Vagina (tissue), 2 donors: ENCODE measurements at regions not wholly inside any gene's neighbourhood (a gene's known extent, or its start where the extent isn't known, plus 50 kb on each side); places are given as distances from the start of the nearest gene placed in this dataset.

Source experiments
- DNase-seq, 2 donors: peaks; one replicate each; pipeline ENCODE4 v3.0.0-alpha.2; 2017; ENCODE audit errors: extremely low spot score in 2 of 2
- H3K27ac ChIP-seq: fragments of 200-600 bp; sonication (generic); one replicate; pipeline ENCODE4 v1.5.1; 2019
- H3K27me3 ChIP-seq: fragments of 200-600 bp; sonication (generic); one replicate; pipeline ENCODE4 v1.5.1; 2019
- H3K36me3 ChIP-seq, 2 donors: fragments of 200-600 bp; sonication (generic); one replicate each; pipeline ENCODE4 v1.5.1; 2017 to 2019
- H3K4me1 ChIP-seq: fragments of 200-600 bp; sonication (generic); one replicate; pipeline ENCODE4 v1.5.1; 2019
- H3K4me3 ChIP-seq, 2 donors: fragments of 200-600 bp; sonication (generic); 1 replicate in 1 of 2; 2 replicates in 1 of 2; pipeline ENCODE4 v1.5.1; 2016 to 2019
- H3K9me3 ChIP-seq: fragments of 200-600 bp; sonication (generic); one replicate; pipeline ENCODE4 v1.5.1; 2019
- POLR2A ChIP-seq, 2 donors: fragments of 450-650 bp; IDR thresholded peaks; one replicate each; pipeline ENCODE4 v1.6.1; 2017; ENCODE audit warnings: antibody characterized with exemption in 2 of 2, mild to moderate bottlenecking in 2 of 2, moderate library complexity in 2 of 2
- POLR2AphosphoS5 ChIP-seq, 2 donors: sonication (generic); formaldehyde crosslinking; IDR thresholded peaks; one replicate each; pipeline ENCODE4 v1.9.0; 2017; ENCODE audit warnings: antibody characterized with exemption in 2 of 2, mild to moderate bottlenecking in 2 of 2, low read depth in 1 of 2; ENCODE audit not compliant: insufficient read depth in 1 of 2
- intact Hi-C: fragments of 100-400 bp; cut with DNase I; formaldehyde crosslinking; loops from one replicate; pipeline ENCODE4 v1.15.1; 2023
- TF ChIP-seq, protein P1 (sequence below), 3 experiments: fragments of 450-650 bp in 2 of 3; fragments of 200-600 bp in 1 of 3; sonication (generic) in 1 of 3; IDR thresholded peaks; one replicate each; pipeline ENCODE4 v1.5.1; 2017 to 2019; ENCODE audit warnings: antibody characterized with exemption in 3 of 3, mild to moderate bottlenecking in 2 of 3, moderate library complexity in 2 of 3

DNA sequence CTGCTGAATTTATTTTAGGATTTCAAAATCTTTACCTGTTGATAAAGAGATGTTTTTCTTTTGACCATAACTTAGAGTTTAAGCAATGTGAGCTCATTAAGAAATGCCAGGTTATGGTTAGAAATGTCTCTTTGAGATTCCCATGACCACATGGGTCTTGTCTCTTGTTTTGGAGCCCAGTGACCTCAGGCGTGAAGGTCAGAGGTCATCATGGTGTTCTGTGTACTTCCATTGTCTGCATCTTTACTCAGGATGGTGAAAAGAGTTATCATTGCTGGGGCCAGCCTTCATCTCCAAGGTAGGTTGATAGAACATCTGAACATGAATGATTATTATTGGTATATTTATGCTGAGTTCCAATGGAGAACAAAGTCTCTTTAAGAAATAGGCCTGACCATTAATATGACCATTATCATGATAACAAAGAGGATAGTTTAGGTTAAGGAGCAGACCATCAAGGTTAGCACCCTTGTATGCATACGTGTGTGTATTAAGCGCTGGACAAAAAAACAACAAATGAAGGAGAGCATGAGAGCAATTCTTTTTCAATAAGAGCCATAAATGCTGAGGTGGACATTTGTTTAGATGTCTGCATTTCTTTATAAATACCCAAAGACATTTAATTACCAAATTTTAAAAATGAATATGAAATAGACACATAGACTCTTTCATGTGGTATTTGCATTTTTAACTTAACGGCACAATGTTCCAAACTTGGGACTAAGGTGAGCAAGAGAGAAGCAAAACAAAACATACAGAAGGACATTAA, 120.6 kb upstream of the PAQR3 start:
- H3K4me1 ChIP-seq, result no peaks in the 10 kb centered on the region
- DNase-seq, result no peak
- intact Hi-C loops, result no loop called here
- no peaks in the 10 kb centered on the region for H3K27me3 ChIP-seq
- no peaks in the 10 kb centered on the region for H3K9me3 ChIP-seq
- TF ChIP-seq POLR2AphosphoS5 (IDR thresholded peaks at IDR 0.05; ENCODE audit: insufficient read depth in 1 of 2, low read depth in 1 of 2) (no peak), POLR2A (IDR thresholded peaks at IDR 0.05) (no peak)
- TF ChIP-seq, protein P1, sequence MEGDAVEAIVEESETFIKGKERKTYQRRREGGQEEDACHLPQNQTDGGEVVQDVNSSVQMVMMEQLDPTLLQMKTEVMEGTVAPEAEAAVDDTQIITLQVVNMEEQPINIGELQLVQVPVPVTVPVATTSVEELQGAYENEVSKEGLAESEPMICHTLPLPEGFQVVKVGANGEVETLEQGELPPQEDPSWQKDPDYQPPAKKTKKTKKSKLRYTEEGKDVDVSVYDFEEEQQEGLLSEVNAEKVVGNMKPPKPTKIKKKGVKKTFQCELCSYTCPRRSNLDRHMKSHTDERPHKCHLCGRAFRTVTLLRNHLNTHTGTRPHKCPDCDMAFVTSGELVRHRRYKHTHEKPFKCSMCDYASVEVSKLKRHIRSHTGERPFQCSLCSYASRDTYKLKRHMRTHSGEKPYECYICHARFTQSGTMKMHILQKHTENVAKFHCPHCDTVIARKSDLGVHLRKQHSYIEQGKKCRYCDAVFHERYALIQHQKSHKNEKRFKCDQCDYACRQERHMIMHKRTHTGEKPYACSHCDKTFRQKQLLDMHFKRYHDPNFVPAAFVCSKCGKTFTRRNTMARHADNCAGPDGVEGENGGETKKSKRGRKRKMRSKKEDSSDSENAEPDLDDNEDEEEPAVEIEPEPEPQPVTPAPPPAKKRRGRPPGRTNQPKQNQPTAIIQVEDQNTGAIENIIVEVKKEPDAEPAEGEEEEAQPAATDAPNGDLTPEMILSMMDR (IDR thresholded peaks at IDR 0.05), result no peak
- H3K36me3 ChIP-seq, result no peaks in the 10 kb centered on the region
- H3K4me3 ChIP-seq, result no peak overlapping the region
- no peak overlapping the region for H3K27ac ChIP-seq

DNA sequence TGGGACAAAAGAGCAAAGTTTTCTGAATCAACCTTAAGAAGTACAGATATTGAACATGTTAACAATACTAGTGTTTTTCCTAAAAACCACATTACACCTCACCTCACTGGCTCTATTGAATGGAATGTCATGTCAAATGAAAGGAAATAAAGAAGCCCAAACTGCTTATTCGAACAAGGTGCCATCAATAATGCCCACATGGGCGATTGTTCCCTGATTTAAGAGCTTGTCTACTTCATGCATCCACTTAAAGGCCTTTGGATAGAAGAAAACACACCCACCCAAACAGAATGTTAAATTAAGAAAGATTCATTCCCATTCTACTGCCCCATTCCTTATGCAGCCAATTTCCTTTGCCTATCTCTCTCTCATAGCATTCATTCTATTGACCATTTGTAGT, 118.5 kb upstream of the PAQR3 start:
- H3K4me3 ChIP-seq, result no peak overlapping the region
- no peak overlapping the region for H3K27ac ChIP-seq
- no peak for DNase-seq
- intact Hi-C loops, result no loop called here
- TF ChIP-seq, protein P1 (IDR thresholded peaks at IDR 0.05), result no peak
- TF ChIP-seq POLR2A (IDR thresholded peaks at IDR 0.05), result no peak
- no peaks in the 10 kb centered on the region for H3K36me3 ChIP-seq
- H3K4me1 ChIP-seq, result no peaks in the 10 kb centered on the region
- no peaks in the 10 kb centered on the region for H3K9me3 ChIP-seq
- H3K27me3 ChIP-seq, result no peaks in the 10 kb centered on the region

DNA sequence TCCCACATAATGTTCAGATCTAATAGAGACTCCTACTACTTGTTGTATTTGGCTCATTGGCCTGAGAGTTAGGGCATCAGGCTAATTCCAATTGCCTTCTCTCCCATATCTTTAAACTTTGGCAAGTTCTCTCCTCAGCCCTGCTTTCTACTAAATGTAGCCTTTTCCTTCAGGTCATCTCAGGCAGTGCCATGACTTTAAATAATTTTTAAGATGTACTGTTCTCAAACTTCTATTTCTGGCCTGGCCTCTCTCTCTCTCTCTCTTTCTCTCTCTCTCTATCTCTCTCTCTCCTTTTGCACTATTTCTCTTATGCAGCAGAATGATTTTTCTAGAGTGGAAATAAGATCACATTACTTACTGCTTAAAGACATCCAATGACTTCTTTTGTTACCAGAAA, 114.5 kb upstream of the PAQR3 start:
- TF ChIP-seq POLR2A (IDR thresholded peaks at IDR 0.05) (no peak), POLR2AphosphoS5 (IDR thresholded peaks at IDR 0.05; ENCODE audit: insufficient read depth in 1 of 2, low read depth in 1 of 2) (no peak)
- TF ChIP-seq, protein P1 (IDR thresholded peaks at IDR 0.05), result no peak
- Histone ChIP-seq H3K4me3 (no peak overlapping the region), H3K9me3 (no peaks in the 10 kb centered on the region), H3K27me3 (no peaks in the 10 kb centered on the region), H3K36me3 (no peaks in the 10 kb centered on the region), H3K4me1 (no peaks in the 10 kb centered on the region), H3K27ac (no peak overlapping the region)
- intact Hi-C loops, result no loop called here
- DNase-seq, result no peak

DNA sequence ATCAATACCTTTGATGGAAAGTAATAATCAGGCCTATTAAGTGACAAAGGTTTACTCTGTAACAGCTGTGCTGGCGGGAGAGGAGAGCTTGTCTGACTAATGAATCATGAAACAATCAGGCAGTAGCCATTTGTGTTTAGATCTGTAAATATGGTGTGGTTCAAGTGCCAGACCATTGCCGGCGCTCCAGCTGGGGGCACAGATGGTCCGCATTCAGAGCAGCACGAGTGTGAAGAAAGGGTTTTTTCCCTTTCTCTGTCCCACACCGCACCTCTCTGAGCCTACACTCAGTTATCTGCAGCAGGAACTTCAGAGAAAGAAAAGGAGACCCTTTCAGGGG, 111.3 kb upstream of the PAQR3 start:
- no peaks in the 10 kb centered on the region for H3K9me3 ChIP-seq
- intact Hi-C loops, result no loop called here
- no peak for DNase-seq
- TF ChIP-seq POLR2A (IDR thresholded peaks at IDR 0.05) (no peak), POLR2AphosphoS5 (IDR thresholded peaks at IDR 0.05; ENCODE audit: insufficient read depth in 1 of 2, low read depth in 1 of 2) (no peak)
- TF ChIP-seq, protein P1 (IDR thresholded peaks at IDR 0.05), result no peak
- no peaks in the 10 kb centered on the region for H3K27me3 ChIP-seq
- H3K36me3 ChIP-seq, result no peaks in the 10 kb centered on the region
- H3K4me1 ChIP-seq, result no peaks in the 10 kb centered on the region
- H3K4me3 ChIP-seq, result no peak overlapping the region
- H3K27ac ChIP-seq, result no peak overlapping the region

DNA sequence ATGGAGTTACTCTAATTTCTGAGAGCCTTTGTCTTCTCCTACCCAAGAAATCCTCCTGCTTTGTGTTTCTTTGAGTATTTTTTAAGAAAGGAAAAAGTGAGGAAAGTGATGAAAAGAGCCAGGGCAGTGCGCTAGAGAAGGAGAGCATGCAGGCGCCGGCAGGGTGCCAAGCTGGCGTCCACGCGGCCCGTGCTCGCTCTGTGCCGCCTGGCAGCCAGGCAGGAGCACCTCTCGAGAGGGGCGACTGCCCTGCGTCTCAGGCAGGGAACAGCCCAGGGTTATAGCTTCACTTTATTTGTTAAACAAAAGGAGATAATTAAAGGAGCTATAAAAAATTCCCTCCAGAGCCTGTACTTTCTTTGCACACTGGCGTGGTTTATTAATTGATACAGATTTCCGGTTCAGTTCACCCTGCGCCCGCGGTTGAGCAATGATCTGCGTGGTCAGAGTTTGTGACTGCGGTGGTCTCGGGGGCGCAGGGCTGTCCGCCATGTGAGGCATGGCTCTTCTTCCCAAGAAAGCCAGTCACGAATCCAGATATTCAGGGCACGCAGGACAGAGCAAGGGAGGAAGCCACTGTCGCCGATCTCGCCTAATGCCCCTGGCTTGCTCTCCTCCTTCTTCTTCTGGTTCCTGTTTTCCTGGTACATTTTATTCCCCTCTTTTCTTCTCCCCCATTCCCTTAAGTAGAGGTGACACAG, 110.8 kb upstream of the PAQR3 start:
- Histone ChIP-seq H3K27ac (no peak overlapping the region), H3K27me3 (no peaks in the 10 kb centered on the region), H3K4me3 (no peak overlapping the region), H3K9me3 (no peaks in the 10 kb centered on the region), H3K36me3 (no peaks in the 10 kb centered on the region), H3K4me1 (no peaks in the 10 kb centered on the region)
- DNase-seq, result no peak
- TF ChIP-seq POLR2A (IDR thresholded peaks at IDR 0.05) (no peak), POLR2AphosphoS5 (IDR thresholded peaks at IDR 0.05; ENCODE audit: insufficient read depth in 1 of 2, low read depth in 1 of 2) (no peak)
- TF ChIP-seq, protein P1 (IDR thresholded peaks at IDR 0.05), result no peak
- intact Hi-C loops, result no loop called here
